DMS79 (cell line): ENCODE measurements at regions not wholly inside any gene's neighbourhood (a gene's known extent, or its start where the extent isn't known, plus 50 kb on each side); places are given as distances from the start of the nearest gene placed in this dataset.

ENCODE experiments used
- DNase-seq: peaks from one replicate; lab custom pipeline; 2025; lab: John Stamatoyannopoulos, UW

DNA sequence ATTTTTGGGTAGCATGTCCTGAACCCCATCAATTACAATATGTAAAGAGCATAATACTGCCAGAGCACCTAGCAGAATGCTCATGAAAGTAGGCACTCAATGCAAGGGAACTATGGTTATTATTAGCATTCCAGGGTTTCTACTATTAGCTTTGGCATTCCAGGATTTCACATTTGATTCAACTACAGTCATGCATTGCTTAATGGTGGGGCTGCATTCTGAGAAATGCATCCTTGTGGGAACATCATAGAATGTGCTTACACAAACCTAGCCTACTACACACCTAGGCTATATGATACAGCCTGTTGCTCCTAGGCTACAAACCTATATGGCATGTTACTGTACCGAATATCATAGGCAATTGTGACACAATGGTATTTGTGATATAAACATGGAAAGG lies 247.8 kb downstream of the CD83 start:
- no peak for DNase-seq

DNA sequence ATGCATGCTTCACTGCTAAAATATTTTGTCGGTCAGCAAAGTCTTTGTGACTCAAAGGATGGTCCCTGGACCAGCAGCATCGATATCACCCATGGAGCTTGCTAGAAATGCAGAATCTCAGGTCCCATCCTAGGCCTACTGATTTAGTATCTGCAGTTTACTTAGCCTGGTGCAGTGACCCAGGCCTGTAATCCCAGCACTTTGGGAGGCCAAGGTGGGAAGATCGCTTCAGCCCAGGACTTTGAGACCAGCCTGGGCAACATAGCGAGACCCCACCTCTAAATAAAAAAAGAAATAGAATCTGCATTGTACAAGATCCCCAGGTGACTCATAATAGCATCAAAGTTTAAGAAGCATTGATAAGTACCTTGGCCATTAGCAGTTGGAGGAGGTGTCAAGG lies 248.7 kb downstream of the CD83 start:
- no peak for DNase-seq

DNA sequence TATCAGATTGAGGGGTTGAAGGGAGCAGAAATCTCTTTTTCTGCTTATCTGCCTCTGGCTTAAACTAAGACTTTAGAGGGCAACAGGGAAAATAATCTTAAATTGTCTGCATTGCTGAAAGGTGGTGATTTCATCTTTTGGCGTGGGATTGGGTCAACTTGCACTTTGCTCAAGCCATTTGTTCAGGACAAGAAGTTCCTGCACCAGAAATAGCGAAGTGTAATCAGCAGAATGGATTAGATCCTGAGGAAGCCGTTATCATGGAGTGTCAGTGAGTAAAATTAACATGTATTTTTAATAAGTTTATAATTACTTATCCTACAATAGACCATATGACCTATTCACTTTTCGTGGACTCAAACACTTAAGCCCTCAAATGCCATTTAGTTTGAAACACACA lies 249.3 kb downstream of the CD83 start:
- DNase-seq, result no peak

DNA sequence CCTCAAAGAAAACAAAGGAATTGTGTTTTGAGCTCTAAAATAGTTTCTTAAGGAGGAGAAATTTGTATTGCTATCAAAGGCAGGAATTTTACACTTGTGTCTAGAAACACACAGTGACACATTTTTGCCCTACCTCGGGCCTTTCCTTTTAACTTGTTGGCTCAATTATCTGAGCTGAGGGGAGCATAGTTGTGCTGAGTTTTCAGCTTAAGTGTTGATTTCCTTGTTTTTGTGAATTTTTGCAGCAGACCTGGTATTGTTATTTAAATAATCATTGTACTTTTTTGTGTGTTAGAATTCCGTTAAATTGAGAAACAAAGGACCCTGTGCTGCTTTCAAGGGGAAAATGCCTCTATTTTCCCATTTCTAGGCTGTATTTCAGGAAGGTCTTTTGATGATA lies 249.7 kb downstream of the CD83 start:
- DNase-seq, result no peak

DNA sequence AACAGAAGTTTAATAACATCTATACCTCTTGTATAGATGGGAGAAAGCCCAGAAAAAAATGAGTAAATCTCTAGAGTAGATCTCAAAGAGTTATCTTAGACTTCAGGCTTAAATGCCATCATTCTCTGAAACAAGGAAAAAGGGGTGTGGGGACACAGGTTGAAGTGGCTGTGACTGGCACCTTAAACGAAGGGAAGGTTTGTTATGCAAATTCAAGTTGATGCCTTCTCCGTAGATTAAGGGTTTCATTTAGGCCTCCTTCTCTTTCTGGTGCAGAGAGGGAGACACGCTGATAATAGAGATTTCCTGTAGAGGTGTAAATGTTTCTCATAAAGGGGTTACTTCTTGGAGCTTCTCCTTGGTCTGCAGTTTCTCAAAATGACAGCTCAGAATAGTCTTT lies 252.1 kb downstream of the CD83 start:
- DNase-seq, result no peak

DNA sequence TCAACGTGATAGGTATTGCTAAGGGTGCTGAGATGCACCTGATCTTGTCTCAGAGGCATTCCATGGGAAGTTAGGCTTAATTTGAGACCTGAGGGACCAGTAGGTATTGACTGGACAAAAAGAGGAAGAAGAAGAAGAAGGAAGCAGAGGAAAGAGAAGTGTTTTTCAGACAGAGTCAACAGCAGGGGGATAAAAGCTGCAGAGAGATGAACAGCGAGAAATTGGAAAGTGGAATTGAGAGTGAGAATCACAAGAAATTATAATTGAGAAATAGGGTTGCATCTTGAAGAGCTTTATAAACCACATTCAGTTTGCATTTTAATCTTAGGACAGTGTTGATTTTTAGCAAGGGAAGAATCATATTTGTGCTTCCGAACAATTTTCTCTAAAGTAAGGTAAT lies 254.0 kb downstream of the CD83 start:
- no peak for DNase-seq

DNA sequence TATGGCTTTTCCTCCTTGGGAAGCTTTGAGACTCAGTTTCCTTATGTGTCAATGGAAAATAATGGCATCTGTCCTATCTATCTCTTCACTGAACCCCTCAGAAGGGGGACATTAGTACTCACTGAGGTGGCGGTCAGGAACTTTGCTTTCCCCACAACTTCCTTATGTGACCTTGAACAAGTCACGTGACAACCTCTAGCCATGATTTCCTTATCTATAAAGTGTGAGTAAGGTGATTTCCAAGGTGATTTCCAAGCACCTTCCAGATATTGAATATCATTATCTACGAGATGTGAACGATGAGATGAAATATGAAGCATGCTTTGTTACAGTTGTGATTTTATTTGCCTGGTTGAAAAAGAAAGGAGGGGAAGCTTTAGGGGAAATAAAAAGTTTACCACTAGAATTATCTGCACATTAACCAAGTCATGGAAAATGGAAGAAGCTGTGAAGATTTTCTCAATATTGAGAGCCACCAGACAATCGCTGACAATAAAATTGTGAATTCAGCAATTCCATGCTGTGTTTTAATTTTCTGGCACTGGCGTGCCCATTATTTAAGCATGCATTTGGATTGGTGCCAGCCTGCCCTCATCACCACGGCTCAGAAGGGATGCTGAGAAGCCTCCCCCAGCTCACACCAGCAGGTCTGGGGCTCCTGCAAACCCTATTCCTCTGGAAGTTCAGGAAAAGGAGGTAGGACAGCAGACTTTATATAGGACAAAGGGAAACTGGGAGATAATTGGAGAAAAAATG lies 255.3 kb downstream of the CD83 start:
- DNase-seq, result no peak

DNA sequence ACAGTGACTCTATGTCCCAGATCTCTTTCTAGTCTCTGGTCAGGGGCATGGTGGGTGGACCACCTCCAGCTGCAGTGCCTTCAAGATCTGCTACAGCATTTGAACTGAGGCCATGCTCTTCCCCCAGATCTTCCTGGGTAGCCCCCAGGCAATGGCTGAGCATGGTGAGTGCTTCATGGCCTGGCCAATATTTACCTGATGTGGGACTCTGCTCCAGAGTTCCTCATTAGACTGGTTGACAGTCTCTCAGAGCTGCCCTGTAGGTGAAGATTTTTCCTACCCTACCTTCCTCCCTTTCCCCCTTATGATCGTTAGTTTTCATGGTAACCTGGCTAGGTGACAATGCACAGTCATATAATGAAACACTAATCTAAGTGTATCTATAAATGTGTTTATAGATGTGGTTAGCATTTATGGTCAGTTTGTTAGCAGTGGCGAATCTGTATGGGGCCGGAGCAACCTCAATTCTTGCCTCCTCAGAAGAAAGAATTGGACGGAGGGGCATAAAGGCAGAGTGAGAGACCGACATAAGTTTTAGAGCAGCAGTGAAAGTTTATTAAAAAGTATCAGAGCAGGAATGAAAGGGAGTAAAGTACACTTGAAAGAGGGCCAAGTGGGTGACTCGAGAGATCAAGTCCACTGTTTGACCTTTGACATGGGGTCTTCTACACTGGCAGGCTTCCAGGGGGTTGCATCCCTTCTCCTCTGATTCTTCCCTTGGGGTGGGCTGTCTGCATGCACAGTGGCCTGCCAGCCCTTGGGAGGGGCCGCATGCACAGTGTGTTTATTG lies 256.3 kb downstream of the CD83 start:
- DNase-seq, result no peak

DNA sequence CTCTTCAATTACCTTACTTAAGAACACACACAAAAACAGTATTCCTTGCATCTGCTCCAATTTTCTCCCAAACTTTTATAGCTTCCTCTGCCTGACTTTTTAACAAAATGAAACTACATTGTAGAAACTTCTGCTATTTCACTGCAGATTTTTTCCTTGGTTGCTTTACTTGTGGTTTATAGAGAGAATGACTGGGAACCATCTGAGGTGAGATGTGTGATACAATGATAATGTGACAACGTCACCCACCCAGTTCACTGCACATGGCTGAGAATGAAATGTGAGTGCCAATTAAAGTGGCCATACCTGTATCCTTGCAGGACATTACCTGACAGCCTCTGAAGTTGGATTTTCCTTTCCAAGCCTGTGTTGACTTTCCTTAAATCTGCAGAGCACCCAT lies 258.4 kb downstream of the CD83 start:
- no peak for DNase-seq

DNA sequence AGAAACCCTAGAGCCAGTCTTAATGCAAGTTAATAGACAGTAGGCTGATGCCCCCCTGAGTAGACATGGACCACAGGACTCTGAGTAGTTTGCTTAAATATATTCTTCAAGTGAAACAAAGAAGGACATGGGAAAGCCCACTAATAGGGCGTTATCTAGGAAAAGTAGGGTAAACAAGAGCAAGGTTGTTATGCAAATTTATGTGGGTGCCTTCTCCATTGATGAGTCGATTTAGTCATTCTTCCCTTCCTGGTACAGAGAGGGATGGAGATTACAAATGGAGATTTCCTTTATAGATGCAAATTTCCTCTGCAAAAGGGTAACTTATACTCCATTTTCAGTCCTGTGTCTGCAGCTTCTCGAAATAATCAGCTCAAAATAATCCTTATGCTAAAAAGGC lies 262.0 kb downstream of the CD83 start:
- DNase-seq, result no peak

DNA sequence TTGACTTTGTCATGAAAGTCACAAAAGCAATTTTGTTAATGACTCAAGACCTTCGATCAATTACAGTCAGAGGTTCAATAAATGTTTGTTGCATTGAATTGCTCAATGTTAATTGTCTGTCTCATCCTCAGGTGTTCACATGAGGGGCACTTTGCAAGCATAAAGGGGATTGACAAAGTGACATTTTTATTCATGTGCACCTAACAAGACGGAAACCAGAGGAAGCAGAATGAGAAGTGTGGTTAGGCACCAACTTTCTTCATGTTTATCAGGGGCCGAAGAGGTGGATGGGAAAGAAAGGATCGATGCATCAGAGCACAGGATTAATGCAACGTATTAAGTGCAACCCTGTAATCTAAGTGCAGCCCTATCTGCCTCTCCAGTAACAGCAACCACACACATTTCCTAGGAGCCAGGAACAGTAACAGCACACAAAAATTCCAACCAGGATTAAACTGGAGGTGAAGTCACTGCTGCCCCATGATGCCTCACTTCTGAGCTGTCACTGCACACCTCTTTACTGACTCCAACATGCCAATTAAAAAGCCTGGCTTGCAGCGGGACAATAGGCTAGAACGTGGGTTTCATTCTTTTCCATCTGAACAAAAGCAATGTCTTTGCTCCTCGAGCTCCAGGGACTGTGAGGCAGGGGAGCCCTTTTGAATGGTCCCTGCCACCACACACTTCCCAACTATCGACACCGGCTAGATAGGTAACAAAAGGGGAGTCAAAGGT lies 262.7 kb downstream of the CD83 start:
- DNase-seq, result no peak

DNA sequence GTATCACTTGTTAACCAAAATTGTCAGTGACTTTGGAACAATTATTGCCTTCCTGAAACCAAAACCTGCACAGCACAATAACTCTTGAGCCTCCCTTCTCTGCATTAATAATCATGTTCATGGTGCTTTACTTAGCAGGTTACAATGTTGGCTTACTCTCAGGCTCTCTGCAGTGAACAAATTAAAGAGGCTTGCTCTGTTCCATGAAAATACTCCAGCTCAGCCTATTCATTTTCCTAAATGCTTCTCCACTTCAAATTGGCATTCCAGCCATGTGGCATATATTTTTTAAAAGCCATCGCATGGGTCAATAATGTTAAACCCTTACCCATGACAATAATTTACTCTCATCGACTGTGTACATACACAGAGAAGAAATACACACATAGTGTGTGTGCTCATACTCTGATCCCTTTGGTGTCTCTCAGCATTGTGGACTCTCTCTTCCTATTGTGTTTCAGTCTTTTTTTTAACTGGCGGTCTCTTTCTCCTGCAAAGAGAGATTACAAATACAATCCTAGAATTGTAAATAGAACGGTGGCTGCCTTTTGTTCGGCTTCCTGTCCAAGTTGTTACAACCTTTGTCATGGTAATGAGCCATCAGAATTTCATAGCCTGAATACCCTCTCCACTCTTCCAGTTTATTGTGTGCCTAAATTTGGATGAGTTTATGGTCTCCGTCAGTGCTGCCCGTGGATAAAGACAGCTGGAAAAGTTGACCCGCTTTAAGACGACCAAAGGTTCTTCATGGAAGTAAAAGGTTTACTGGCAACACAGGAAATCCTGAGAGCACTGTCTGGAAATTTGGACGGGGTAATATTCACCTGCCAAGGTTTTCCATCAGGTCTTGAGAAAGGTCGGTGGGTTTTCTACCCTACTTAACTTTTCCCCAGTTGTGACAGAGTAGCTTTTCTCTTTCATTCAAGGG lies 263.6 kb downstream of the CD83 start:
- DNase-seq, result no peak

DNA sequence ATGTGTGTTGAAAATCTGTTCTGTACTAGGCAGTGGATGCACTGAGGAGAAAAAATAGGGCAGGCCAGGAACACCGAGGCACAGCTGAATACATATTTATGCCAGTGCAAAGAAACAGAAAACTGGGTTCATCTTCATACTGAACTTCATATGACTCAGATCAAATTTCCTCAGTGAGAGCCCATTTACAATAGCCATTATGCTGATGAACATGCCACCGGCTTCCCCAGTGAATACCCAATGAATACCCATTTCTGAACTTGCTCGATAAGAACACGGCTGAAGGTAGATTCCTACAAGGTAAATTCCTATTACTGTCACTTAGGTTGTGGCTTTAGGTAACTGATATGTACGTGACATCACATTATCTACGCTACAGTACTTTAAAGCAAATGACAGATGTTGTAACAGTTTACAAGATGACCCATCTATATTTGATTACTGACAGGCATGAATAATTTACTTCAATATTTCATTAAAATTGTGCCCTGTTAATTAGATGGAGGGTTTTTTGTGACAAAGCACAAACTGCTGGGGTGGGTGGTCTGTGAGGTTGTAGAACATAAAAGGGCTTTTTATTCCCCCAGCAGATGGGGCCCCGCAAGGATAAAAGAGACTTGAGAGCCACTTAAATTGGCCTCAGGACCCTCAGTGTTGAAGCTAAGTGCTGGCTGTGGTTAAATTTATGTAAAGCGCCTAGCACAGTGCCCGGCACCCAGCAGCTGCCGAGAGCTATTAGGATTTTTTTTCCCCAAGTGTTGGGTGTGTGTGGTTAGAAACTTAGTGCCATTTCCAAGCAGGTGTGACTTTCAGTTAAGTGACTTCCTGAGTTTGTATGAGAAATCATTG lies 264.5 kb downstream of the CD83 start:
- peak; percentile 52 for DNase-seq

DNA sequence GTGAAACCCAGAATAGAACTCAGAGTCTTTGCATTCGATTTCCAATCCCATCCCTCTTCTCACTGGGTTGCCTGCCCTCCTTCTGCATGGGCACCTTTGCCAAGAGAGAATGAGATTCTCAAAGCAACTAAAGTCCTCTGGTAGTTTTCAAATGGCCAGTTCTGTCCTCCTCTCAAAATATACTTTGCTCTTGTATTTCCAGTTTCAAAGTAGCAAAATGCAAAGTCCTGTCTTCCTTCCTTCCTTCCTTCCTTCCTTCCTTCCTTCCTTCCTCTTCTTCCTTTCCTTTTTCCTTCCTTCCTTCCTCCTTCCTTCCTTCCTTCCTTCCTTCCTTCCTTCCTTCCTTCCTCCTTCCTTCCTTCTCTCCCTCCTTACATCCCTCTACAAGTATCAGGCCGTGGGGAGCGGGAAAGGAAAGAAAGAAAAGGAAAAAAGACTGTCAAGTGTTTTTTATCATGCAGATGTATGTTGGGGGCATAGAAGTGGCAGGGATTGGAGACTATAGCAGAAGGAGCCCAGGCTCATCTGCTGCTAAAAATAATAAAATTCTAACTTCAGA lies 265.2 kb downstream of the CD83 start:
- no peak for DNase-seq

DNA sequence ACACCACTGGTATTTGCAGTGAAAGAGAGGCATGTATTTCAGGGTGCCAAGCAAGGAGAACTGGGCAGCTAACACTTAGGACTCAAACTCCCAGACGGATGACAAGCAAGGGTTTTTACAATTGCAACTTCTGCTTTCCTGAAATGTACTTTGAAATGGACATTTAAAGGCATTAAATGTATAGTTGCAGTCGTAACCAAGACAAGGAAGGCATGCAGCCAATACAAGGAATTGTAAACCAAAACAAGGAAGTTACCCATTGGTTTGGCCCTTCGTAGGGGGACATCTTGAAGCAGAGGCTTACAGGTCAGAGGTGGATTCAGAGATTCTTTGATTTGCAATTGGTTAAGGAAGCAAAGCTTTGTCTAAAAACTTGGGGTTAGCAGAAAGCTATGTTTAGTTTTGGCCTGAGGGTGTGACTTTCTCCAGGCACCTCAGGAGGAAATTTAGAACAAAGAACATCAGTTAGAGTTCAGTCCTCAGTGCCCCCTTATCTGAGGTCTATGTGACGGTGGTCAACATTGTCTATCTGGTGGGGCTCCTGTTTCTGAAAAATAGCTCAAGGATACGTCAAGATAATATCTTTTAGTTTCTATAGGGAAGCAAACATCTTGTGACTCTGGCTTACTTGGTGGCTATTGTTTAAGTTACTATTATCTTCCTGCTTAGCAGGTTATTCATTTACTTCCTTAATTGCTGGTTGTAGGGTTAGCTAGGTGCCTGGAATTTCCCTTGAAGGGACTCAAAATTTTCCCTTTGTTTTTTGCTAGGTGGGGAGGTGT lies 266.0 kb downstream of the CD83 start:
- no peak for DNase-seq

DNA sequence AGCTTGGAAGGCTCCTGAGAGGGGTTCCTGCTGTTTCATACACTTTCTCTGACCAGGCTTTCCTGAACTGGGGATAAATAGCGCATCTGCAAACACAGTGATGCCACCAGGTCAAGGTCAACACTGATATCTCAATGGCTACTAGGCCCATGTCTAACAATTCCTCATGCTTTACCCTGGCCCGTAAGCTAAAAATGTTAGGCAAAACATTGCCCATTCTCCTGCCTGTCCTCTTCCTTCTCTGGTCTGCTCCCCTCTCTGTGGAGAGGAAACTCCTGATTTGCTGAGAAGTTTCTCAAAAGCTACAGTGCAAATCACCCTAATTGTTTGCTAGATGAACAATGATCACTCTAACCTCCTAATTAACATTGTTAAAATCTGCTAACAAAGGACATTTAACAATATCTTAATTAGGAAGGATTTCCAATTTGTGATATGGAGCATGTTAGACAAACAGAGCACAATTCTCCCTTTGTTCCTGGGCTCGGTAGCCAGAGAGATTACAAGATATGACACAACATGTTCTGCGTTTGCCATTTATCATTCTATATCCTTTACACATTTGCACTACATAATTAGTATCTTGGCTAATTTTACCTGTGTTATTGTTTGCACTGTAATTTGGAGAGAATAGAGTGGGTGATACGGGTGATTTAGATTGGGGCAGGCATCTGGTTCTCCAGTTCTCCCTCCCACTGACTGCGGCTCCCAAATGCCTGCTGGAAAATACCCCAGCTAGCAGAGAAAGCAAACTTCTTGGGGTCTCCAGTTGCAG lies 266.8 kb downstream of the CD83 start:
- no peak for DNase-seq

DNA sequence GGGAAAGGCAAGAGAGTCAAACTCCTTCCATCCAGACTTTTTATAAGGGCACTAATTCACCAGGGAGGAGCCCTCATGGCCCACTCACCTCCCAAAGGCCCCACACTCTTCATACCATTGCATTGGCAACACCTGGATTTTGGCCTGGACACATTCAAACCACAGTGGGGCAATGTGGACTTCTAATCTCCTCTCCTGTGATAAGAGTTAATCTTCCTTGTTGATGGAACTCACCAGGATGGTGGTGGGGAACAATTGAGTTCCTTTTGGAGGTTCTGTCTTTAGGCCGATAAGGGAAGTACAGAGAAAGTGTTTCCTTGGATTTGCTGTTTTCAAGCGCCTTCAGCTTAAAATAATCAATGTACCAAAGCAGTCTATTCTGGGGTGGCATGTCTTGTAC lies 268.7 kb downstream of the CD83 start:
- DNase-seq, result no peak

DNA sequence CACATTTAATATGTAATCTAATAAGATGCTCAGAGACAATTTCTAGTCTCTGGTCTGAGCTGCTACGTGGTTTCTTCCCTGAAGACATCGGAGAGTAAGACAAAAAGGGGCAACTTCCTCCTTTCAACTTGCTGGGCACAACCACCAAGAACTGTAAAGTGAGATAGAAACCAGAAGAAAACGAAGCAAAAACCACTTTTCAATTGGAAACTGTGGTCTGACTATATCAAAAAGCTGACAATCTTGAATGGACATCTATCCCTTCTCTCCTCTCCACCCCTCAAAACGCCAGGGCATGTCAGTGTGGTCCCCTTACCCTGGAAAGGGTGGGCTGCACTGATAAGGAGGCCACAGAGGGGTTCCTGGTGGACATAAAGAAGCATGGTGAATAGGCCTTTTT lies 269.1 kb downstream of the CD83 start:
- no peak for DNase-seq

DNA sequence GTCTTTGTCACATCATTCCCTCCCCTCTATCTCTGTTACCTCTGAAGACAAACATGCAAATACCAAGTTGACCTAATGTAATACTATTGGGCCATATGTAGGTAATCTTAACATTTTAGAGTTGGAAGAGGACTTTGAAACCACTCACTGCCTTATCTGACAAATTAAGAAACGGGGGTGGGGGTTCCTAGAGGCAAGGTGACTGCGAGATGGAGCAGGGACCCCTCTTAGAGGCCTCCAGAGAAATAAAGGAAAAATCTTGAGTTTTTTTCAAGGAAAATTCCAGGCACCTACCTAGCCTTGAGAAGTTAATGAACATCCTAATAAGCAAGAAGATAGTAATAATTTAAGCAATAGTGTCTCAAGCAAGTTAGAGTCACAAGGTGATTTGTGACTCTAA lies 270.8 kb downstream of the CD83 start:
- no peak for DNase-seq
